ENCODE measurements at regions not wholly inside any gene's neighbourhood (a gene's known extent, or its start where the extent isn't known, plus 50 kb on each side); places are given as distances from the start of the nearest gene placed in this dataset.

- TF ChIP-seq CTCF (IDR thresholded peaks at IDR 0.05): no peak
- TF ChIP-seq POLR2A (IDR thresholded peaks at IDR 0.05): no peak
These were observed 83.1 kb upstream of the CCDC54 start for GRCh38 chr3:107294117-107294516.

Data from body of pancreas (tissue), 4 donors.